Prostate gland (tissue), 2 donors: ENCODE measurements at regions not wholly inside any gene's neighbourhood (a gene's known extent, or its start where the extent isn't known, plus 50 kb on each side); places are given as distances from the start of the nearest gene placed in this dataset.
A peak's percentile ranks its signal among the peaks of the same experiment; 100 is the strongest.

ENCODE experiments used
- CTCF ChIP-seq, 4 experiments: fragments of 200-600 bp in 2 of 4; fragments of 450-650 bp in 2 of 4; sonication (generic) in 2 of 4; IDR thresholded peaks; 1 replicate in 3 of 4; 2 replicates in 1 of 4; pipeline ENCODE4 v1.5.1; 2016 to 2019; ENCODE audit warnings: antibody characterized with exemption in 4 of 4, mild to moderate bottlenecking in 2 of 4, moderate library complexity in 2 of 4
- POLR2AphosphoS5 ChIP-seq: sonication (generic); formaldehyde crosslinking; IDR thresholded peaks from one replicate; pipeline ENCODE4 v1.6.1; 2017; ENCODE audit warnings: antibody characterized with exemption

DNA sequence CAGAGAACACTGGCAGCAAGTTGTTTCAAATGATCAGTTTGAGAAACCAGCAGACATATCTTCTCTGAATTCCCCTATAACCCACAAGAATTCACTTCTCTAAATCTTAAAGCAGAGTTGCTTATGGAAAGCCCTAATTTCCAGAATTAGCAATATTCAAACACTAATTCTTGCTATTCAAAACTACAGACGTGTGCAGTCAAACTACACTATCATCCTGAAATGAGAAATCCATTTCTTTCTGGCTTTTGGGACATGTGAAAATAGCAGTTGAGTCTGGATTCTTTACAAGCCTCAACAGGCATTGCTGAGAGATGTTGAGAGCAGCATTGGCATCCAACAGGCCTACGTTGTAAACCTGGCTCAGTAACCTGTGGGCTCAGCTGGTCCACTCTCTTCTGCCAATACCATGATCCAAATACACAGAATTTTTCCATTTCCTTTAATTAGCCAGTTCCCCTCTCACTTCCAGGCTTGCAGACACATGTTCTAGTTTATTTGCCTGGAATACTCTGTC is 74.6 kb upstream of the TMTC1 start:
- TF ChIP-seq CTCF (IDR thresholded peaks at IDR 0.05) = no peak
- peak; percentile 78 for TF ChIP-seq POLR2AphosphoS5
